ENCODE measurements at regions not wholly inside any gene's neighbourhood (a gene's known extent, or its start where the extent isn't known, plus 50 kb on each side); places are given as distances from the start of the nearest gene placed in this dataset.

GRCh38 chr3:6110451-6110850 lies 750.5 kb upstream of the GRM7 start:
- TF ChIP-seq, protein P1, sequence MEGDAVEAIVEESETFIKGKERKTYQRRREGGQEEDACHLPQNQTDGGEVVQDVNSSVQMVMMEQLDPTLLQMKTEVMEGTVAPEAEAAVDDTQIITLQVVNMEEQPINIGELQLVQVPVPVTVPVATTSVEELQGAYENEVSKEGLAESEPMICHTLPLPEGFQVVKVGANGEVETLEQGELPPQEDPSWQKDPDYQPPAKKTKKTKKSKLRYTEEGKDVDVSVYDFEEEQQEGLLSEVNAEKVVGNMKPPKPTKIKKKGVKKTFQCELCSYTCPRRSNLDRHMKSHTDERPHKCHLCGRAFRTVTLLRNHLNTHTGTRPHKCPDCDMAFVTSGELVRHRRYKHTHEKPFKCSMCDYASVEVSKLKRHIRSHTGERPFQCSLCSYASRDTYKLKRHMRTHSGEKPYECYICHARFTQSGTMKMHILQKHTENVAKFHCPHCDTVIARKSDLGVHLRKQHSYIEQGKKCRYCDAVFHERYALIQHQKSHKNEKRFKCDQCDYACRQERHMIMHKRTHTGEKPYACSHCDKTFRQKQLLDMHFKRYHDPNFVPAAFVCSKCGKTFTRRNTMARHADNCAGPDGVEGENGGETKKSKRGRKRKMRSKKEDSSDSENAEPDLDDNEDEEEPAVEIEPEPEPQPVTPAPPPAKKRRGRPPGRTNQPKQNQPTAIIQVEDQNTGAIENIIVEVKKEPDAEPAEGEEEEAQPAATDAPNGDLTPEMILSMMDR (IDR thresholded peaks at IDR 0.05) = no peak
- no peak for TF ChIP-seq POLR2A (IDR thresholded peaks at IDR 0.05)

Data from Peyer's patch (tissue), 4 donors.